GM19351 (cell line): ENCODE measurements at regions not wholly inside any gene's neighbourhood (a gene's known extent, or its start where the extent isn't known, plus 50 kb on each side); places are given as distances from the start of the nearest gene placed in this dataset.
A peak's percentile ranks its signal among the peaks of the same experiment; 100 is the strongest.

Experiments
- ATAC-seq: cut with Tn5 transposase; IDR thresholded peaks from one replicate; pipeline ENCODE4 v1.9.1; 2021; ENCODE audit warnings: mild to moderate bottlenecking, moderate library complexity; ENCODE audit not compliant: unreplicated experiment

GRCh38 chr1:235011599-235012435 is 116.8 kb downstream of the TOMM20 start:
- peak; percentile 76 for ATAC-seq

- no peak for ATAC-seq
These were observed 117.5 kb downstream of the TOMM20 start for GRCh38 chr1:235011064-235011598.

GRCh38 chr1:235009561-235010306 is 118.9 kb downstream of the TOMM20 start:
- no peak for ATAC-seq

GRCh38 chr1:235009074-235009473 is 119.6 kb downstream of the TOMM20 start:
- no peak for ATAC-seq

GRCh38 chr1:235008239-235008638 is 120.4 kb downstream of the TOMM20 start:
- ATAC-seq = no peak

GRCh38 chr1:235006816-235007215 is 121.8 kb downstream of the TOMM20 start:
- ATAC-seq = no peak

- no peak for ATAC-seq
These were observed 122.4 kb downstream of the TOMM20 start for GRCh38 chr1:235006132-235006721.

GRCh38 chr1:235004840-235005391 is 123.7 kb downstream of the TOMM20 start:
- no peak for ATAC-seq

- no peak for ATAC-seq
These were observed 124.4 kb downstream of the TOMM20 start for GRCh38 chr1:235004276-235004675.

- ATAC-seq = no peak
These were observed 125.8 kb downstream of the TOMM20 start for GRCh38 chr1:235002706-235003300.

GRCh38 chr1:234999513-234999940 is 129.1 kb downstream of the TOMM20 start:
- ATAC-seq = no peak

- ATAC-seq = no peak
These were observed 130.5 kb downstream of the TOMM20 start for GRCh38 chr1:234997896-234998741.

- ATAC-seq = no peak
These were observed 131.3 kb downstream of the TOMM20 start for GRCh38 chr1:234997201-234997895.

- no peak for ATAC-seq
These were observed 132.3 kb downstream of the TOMM20 start for GRCh38 chr1:234996245-234996757.

- no peak for ATAC-seq
These were observed 134.0 kb downstream of the TOMM20 start for GRCh38 chr1:234994436-234995295.

- ATAC-seq = no peak
These were observed 136.6 kb downstream of the TOMM20 start for GRCh38 chr1:234992065-234992464.

GRCh38 chr1:234990874-234991801 is 137.5 kb downstream of the TOMM20 start:
- ATAC-seq = no peak
